Kidney capillary endothelial cell (primary cell): ENCODE measurements at regions not wholly inside any gene's neighbourhood (a gene's known extent, or its start where the extent isn't known, plus 50 kb on each side); places are given as distances from the start of the nearest gene placed in this dataset.
"Not testable (repeated sequence)": the region's sequence is repeated elsewhere in the genome, so short reads cannot be mapped to it uniquely, and the experiment has no call there.

ENCODE experiments used
- DNase-seq: peaks from one replicate; pipeline ENCODE4 v3.0.0-alpha.2; 2018; ENCODE audit warnings: low spot score

DNA sequence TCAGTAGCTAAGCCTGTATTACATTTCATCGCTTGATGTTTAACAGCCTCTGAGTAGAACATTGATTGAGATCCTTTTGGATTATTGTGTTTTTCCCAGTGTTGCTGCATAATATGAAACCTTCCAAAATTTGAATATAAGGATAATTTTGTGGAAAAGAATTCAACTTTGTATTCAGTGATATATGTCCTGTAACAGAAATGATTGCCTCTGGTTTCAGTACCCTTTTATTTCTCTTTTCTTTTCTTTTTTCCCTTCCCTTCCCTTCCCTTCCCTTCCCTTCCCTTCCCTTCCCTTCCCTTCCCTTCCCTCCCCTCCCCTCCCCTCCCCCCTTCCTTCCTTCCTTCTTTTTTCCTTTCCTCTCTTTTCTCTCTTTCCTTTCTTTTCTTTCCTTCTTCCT, 74.6 kb downstream of the UTRN start:
- DNase-seq = no peak

DNA sequence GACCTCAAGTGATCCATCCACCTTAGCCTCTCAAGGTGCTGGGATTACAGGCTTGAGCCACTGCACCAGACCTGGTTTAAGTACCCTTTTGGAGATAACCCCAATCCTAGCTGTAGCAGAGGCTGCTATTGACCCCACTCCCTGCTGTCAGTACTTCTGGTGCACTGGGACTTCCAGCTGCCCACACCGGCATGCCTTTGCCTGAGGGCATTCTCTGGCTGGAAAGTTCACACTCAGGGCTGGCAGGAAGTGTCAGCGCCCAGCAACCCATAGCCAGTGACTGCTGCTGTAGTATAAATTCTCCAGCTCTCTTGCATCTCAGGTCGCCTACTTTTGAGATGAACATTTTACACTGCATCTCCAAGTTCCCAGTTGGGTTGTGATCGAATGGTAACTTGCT, 75.3 kb downstream of the UTRN start:
- DNase-seq = no peak

DNA sequence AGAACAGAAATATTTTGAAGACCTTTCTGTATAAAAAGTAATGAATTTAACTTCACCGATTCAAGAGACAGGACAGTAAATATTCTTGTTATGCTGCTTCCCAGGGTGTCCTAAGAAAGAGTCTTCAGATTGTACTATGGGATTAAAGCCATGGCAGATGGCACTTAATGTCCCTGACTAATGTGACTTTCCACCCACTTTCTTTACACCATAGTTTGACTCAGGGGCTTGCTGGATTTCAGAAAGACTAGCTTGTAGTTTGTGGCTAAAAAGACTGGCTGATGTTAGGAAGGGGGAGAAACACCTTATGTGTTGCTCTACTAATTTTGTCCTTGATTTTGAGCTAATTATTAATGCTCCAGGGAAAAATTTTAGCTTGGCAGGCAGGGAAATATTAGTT, 75.9 kb downstream of the UTRN start:
- DNase-seq = no peak

DNA sequence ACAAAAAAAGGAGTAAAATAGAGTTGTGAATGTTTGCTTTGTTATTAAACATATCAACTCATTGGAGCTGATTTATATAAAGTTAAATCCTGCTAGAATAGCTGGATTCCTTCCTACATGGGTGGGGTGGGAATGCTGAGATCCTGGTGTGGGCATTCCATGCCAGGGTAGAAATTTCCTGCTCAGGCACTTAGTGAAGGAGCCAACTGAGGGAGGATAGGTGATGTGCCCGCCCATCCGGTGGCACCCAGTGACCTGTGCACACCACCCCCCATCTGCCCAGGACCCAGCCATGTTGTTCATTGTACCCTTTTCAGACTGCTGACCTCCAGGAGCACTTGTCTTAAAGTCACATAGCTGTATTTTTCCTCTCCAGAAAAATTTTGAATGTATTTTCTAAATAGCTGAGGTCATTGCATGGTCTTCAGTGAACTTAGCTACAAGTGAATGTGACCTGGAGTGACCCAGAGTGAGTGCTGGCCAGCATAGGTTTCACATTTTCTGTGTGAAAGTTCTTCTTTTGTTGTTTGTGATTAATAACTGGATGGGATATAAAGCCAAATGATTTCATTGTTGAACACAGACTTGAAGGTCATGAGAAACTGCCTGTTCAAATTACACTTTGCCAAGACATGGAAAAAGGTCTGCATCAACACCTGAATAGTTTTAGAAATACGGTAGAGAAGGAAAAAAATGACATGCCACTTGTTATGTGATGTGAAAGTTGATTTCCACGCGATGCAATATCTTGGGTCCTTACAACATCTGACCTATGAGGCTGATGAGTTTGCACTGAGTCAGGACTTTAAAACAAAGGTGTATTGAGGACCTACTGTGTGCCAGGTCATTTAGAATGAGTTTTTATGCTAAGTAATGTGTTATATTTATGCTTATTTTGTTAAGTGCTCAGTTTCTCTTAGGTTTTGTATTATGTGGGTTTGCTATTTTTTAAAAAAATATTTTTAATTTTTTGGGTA, 77.2 kb downstream of the UTRN start:
- no peak for DNase-seq

DNA sequence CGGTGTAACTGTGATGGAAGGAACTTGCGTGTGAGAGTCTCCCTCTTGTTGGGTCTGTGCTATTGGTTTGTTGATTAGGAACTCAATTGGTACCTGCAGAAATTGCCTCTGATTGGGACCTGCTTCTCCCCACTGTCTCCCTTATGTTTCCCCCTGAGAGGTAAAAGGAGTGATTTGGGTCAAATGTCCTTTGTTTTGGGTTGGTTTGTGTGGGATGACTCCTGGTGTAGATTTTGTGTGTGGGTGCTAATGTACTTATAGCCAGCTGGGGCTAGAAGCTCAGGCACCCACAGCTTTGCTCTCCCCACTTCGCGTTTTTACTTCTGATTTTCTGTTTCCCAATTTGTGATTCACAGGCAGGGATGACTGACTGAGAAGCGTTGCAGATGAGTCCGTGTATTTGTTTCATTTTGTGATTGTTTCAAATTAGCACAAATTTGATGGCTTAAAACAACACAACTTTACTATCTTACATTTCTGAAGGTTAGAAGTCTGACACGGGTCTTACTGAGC, 79.1 kb downstream of the UTRN start:
- no peak for DNase-seq

DNA sequence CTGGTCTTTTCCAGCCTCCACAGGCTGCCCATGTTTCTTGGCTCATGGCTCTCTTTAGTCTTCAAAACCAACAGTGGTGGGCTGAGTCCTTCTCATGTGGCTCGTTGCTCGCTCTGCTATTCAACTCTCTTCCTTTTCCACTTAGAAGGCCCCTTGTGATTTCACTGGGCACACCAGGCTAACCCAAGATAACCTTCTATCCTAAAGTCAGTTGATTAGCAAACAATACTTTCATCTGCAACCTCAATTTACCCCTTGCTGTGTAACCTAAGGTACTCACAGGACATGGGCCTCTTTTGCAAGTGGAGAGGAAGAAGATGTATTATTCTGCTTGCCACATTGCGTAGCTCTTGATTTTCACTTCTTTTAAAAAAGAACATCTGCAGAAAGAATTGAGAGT, 79.6 kb downstream of the UTRN start:
- no peak for DNase-seq

DNA sequence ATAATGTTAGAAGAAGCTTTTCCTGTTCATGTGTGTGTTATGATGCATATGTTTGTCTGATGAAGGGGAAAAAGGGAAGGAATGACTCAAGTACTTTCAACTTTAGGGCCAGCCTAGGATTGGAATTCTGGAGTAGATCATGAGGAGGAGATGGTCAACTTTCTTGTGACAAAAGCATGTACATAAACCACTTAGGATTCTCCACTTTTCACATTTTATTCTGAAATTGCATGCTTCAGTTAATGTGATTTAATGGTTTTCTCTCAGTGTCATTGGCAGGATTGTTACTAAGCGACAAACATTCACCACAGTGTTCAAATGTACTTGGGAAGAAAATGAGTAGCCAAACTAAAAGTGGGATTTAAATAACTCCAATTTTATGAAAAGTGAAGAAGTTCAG, 80.1 kb downstream of the UTRN start:
- DNase-seq = no peak

DNA sequence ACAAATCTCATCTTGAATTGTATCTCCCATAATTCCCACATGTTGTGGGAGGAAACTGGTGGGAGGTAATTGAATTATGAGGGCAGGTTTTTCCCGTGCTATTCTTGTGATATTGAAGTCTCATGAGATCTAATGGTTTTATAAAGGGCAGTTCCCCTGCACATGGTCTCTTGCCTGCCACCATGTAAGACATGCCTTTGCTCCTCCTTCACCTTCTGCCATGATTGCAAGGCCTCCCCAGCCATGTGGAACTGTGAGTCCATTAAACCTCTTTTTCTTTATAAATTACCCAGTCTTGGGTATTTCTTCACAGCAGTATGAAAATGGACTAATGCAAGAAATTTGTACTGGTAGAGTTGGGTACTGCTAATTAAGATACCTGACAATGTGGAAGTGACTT, 84.6 kb downstream of the UTRN start:
- DNase-seq = not testable (repeated sequence)

DNA sequence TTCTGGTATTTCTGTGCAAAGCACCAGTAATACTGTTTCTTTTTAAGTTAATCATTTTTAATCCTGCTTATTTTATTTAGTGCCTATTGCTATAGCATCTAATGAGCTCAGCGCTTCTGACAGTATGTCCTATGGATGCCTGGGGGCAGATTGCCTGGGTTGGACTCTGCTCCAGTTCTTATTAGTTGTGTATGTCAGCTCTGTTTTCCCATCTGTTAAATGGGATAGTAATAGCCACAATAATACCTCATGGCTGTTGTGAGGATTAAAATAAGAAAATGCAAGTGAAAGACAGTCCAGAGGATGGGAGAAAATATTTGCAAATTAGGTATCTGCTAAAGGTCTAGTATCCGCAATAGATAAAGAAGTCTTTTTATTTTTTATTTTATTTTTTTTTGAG, 87.0 kb downstream of the UTRN start:
- no peak for DNase-seq

DNA sequence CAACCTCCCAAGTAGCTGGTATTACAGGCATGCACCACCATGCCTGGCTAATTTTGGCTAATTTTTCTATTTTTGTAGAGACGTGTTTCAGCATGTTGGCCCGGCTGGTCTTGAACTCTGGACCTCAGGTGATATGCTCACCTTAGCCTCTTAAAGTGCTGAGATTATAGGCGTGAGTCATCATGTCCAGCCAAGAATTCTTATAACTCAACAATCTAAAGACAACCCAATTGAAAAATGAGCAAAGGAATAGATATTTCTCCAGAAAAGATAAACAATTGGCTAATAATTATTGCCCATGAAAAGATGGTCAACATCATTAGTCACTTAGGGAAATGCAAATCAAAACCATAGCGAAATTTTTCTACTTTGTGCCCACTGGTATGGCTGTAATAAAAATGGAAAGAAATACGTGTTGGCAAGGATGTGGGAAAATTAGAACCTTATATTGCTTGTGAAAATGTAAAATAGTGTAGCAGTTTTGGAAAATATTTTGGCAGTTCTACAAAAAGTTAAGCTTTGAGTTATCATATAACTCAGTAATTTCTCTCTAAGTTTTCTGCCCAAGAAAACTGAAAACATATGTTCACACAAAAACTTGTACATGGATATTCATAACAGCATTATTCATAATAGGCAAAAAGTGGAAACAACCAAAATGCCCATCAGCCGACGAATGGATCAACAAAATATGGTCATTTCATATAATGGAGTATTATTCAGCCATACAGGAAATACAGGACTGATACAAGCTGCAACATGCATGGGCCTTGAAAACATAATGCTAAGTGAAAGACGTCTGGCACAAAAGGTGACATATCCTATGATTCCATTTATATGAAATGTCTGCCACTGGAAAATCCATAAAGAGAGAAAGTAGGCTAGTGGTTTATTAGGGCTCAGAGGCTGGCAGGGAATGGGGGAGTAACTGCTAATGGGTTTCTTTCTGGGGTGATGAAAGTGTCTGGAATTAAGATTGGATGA, 87.8 kb downstream of the UTRN start:
- DNase-seq = no peak

DNA sequence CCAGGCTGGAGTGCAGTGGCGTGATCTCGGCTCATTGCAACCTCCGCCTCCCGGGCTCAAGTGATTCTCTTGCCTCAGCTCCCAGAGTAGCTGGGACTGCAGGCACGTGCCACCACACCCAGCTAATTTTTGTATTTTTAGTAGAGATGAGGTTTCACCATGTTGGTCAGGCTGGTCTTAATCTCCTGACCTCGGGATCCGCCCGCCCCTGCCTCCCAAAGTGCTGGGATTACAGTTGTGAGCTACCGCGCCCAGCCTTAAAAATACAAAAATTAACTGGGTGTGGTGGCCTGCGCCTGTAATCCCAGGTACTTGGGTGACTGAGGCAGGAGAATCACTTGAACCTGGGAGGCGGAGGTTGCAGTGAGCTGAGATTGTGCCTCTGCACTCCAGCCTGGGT, 89.4 kb downstream of the UTRN start:
- DNase-seq = not testable (repeated sequence)

DNA sequence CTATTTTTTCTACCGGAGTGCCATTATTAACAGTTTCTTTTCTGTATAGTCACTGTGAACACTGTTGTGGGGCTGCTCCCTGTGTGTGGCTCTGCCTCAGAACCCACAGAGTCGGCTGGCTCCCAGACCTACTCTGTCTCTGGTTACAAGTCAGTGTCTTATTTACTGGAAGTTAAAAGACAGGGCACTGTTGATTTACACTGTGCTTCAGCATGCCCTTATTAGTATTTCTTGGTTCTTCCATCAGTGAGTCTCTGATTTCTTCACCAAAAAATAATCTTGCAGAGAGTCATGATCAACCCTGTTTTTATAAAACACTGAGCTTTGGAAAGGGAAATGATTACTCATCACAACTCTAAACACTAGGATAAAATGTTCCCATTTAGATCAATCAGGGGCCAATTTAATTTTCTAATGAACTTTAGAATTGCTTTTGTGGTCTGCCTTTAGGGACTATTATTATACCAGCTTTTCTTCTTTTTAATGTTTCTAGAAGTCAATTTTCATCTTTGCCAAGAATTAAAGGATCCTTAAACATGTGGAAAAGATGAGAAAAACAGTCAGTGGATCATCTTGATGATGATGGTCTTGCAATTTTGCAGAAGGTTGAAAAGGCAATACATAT, 92.6 kb downstream of the UTRN start:
- DNase-seq = peak; percentile 20

DNA sequence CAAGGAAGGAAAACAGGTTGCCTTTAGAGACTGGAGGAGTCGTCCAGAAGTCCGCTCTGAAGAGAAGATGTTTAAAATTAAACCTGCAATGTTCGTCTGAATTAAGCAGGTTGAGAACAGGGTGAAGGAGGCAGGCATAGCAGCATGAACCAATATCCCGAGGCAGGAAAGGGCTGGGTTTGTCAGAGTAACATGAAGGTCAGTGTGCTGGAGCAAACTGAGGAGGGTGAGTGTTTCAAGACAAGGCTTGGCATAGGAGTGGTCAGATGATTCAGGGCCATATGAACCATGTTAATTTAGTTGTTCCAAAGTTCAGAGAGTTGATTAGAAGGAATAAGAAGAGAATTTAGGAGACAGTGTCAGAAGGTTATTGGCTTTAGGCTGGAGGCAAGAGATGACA, 93.3 kb downstream of the UTRN start:
- DNase-seq = no peak

DNA sequence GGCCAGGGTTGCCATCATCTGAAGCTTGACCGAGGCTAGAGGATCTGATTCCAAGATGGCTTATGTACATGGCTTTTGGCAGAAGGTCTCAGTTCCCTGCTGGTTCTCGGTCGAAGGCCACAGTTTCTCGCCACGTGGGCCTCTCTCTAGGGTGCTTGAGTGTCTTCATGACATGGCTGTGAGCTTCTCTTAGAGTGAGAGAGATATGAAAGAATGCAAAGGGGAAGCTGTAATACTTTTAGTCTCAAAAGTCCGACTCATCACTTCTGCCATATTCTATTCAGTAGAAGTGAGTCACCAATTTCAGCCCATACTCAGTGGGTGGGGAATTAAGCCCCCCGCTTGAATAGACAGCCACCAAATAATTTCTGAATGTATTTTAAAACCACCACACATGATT, 94.2 kb downstream of the UTRN start:
- no peak for DNase-seq

DNA sequence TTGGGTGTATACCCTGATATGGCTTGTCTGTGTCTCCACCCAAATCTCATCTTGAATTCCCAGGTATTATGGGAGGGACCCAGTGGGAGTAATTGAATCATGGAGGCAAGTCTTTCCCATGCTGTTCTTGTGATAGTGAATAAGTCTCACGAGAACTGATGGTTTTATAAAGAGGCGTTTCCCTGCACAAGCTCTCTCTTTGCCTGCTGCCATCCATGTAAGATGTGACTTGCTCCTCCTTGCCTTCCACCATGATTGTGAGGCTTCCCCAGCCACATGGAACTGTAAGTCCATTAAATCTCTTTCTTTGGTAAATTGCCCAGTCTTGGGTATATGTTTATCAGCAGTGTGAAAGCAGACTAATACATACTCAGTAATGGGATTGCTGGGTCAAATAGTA, 96.4 kb downstream of the UTRN start:
- not testable (repeated sequence) for DNase-seq

DNA sequence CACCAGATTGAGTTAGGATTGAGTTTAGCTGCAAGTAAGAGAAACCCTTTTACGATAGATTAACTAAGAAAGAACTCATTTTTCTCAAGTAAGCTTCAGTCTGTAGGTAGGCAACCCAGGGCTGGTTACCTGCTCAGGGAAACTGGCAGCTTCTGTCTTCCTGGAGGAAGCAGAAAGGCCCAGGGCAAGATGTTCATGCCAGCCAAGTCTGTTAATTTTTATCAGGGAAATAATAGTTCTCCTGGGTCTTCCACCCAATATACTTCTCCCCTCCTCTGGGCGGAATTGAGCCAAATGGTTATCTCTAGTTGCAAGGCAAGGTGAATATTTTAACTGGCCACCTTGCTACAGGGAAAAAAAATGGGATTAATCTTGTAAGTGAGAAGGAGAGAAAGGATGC, 98.2 kb downstream of the UTRN start:
- DNase-seq = no peak

DNA sequence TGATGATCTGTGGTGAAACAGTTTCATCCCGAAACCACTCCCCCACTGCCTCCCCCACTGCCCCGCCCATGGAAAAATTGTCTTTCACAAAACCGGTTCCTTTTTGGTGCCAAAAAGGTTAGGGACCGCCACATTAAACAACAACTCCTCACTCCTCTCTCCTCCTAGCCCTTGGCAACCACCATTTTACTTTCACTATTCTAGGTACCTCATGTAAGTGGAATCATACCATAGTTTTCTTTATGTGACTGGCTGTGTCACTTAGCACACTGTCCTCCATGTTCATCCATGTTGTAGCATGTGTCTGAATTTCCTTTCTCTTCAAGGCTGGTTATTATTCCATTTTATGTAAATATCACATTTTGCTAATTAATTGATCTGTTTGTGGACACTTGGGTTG, 99.3 kb downstream of the UTRN start:
- no peak for DNase-seq

DNA sequence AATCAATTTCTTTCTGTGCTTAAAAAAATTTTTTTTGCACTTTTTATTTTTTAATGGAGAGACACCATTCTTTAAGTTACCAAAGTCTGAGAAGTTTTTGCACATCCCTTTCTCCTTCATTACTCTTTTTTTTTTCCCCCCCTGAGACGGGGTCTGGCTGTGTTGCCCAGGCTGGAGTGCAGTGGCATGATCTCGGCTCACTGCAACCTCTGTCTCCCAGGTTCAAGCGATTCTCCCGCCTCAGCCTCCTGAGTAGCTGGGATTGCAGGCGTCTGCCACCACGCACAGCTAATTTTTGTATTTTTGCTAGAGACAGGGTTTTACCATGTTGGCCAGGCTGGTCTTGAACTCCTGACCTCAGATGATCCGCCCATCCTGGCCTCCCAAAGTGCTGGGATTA, 104.3 kb downstream of the UTRN start:
- not testable (repeated sequence) for DNase-seq

DNA sequence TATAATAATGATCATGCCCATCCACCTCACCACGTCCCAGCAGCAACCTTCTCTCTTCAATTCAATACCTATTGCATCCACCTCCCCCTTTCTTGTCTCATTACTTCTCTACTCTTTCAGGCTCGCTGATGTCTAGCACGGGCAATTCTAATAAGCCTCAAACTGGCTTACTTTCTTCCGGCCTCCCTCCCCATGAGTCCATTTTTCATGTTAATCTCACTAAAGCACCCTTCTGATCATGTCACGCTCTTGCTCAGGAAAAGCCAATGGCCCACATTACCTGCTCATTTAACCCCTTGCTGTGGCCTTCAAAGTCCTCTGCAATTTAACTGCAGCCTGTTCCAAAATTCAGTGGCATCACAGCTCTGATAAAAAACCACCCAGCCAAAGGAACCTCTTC, 105.1 kb downstream of the UTRN start:
- no peak for DNase-seq

DNA sequence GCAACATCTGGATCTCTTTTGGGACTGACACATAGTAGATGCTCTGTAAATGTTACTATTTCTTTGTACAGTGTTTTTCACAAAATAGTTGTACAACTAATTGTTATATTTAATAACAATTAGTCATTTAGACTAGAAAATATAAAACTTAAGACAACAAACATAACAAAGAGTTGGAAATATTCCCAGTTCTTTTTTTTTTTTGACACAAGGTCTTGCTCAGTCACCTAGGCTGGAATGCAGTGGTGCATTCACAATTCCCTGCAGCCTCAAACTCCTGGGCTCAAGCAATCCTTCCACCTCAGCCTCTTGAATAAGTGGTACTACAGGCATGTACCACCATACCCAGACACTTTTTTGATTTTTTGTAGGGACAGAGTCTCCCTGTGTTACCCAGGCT, 105.8 kb downstream of the UTRN start:
- DNase-seq = no peak

DNA sequence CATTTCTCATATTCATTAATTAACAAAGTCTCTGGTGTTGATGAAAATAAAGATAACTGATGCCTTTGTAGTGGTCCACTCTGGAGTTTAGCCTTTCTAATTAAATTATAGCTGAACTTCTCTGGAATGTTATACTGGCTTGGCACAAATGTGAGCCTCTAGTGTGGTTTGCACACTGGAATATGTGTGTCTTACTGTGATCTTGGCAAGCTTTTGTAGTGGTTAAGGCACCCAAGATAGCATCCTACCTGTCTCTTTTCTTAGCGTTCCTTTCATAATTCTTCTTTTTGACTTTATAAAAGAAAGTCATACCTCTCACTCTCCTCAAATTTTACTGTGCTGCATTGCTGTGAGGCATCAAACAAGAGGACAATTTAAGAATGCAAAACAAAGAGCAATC, 107.4 kb downstream of the UTRN start:
- DNase-seq = no peak

DNA sequence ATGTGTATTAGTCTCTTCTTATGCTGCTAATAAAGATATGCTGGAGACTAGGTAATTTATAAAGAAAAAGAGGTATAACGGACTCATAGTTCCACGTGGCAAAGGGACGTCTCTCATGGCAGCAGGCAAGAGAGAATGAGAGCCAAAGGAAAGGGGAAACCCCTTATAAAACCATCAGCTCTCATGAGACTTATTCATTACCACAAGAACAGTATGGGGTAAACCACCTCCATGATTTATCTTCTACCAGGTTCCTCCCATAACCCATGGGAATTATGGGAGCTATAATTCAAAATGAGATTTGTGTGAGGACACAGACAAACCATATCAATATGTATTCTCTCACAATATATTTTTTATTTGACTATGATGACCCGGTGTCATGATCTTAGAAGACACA, 109.1 kb downstream of the UTRN start:
- no peak for DNase-seq
